ENCODE measurements at regions not wholly inside any gene's neighbourhood (a gene's known extent, or its start where the extent isn't known, plus 50 kb on each side); places are given as distances from the start of the nearest gene placed in this dataset.

GRCh38 chr4:151485541-151486131, 76.7 kb downstream of the FHIP1A start:
- no peak for DNase-seq
- H3K4me1 ChIP-seq (ENCODE audit: low read length), result no peaks in the 10 kb centered on the region
- no peaks in the 10 kb centered on the region for H3K9me2 ChIP-seq (replicated peaks; ENCODE audit: insufficient read depth, low read length)
- H4K20me1 ChIP-seq (ENCODE audit: insufficient read depth, low read length), result no peaks in the 10 kb centered on the region
- no peak overlapping the region for H3K9ac ChIP-seq (ENCODE audit: low read length)
- no peak overlapping the region for H3K4me2 ChIP-seq (ENCODE audit: low read depth, low read length)
- H3K4me3 ChIP-seq (ENCODE audit: low read length), result no peak overlapping the region
- H3K36me3 ChIP-seq (replicated peaks; ENCODE audit: insufficient read depth, low read length), result no peaks in the 10 kb centered on the region
- H2AFZ ChIP-seq (ENCODE audit: low read length), result no peak overlapping the region
- H3K27me3 ChIP-seq (replicated peaks; ENCODE audit: insufficient read depth, low read length), result no peaks in the 10 kb centered on the region
- H3K9me3 ChIP-seq (replicated peaks; ENCODE audit: insufficient read depth, low read length), result no peaks in the 10 kb centered on the region
- TF ChIP-seq EZH2 (optimal IDR thresholded peaks at IDR 0.05; ENCODE audit: low read depth, low read length), result no peak
- no peak for TF ChIP-seq CTCF (IDR thresholded peaks at IDR 0.05; ENCODE audit: low read length)
- TF ChIP-seq EZH2phosphoT487 (IDR thresholded peaks at IDR 0.05; ENCODE audit: low read length), result no peak
- no peaks in the 10 kb centered on the region for H3F3A ChIP-seq (ENCODE audit: insufficient read depth, low read length)
- no peak overlapping the region for H3K27ac ChIP-seq (ENCODE audit: low read length)
- no peaks in the 10 kb centered on the region for H3K79me2 ChIP-seq (ENCODE audit: low read length)

GRCh38 chr4:151486168-151486567, 77.2 kb downstream of the FHIP1A start:
- Histone ChIP-seq H3K27me3 (replicated peaks; ENCODE audit: insufficient read depth, low read length) (no peaks in the 10 kb centered on the region), H3K9ac (ENCODE audit: low read length) (no peak overlapping the region)

GRCh38 chr4:151488968-151489367, 80.0 kb downstream of the FHIP1A start:
- Histone ChIP-seq H3K9me2 (replicated peaks; ENCODE audit: insufficient read depth, low read length) (no peaks in the 10 kb centered on the region), H3K9me3 (replicated peaks; ENCODE audit: insufficient read depth, low read length) (no peaks in the 10 kb centered on the region), H4K20me1 (ENCODE audit: insufficient read depth, low read length) (no peaks in the 10 kb centered on the region), H3F3A (ENCODE audit: insufficient read depth, low read length) (no peaks in the 10 kb centered on the region), H2AFZ (ENCODE audit: low read length) (no peak overlapping the region), H3K9ac (ENCODE audit: low read length) (no peak overlapping the region), H3K4me2 (ENCODE audit: low read depth, low read length) (no peak overlapping the region), H3K4me3 (ENCODE audit: low read length) (no peak overlapping the region), H3K36me3 (replicated peaks; ENCODE audit: insufficient read depth, low read length) (no peaks in the 10 kb centered on the region), H3K27ac (ENCODE audit: low read length) (no peak overlapping the region), H3K79me2 (ENCODE audit: low read length) (no peaks in the 10 kb centered on the region), H3K27me3 (replicated peaks; ENCODE audit: insufficient read depth, low read length) (no peaks in the 10 kb centered on the region), H3K4me1 (ENCODE audit: low read length) (no peaks in the 10 kb centered on the region)
- no peak for TF ChIP-seq EZH2 (optimal IDR thresholded peaks at IDR 0.05; ENCODE audit: low read depth, low read length)
- no peak for TF ChIP-seq CTCF (IDR thresholded peaks at IDR 0.05; ENCODE audit: low read length)
- no peak for TF ChIP-seq EZH2phosphoT487 (IDR thresholded peaks at IDR 0.05; ENCODE audit: low read length)
- DNase-seq, result no peak

More at GRCh38 chr4:151486168-151486567, 77.2 kb downstream of the FHIP1A start:
- H4K20me1 ChIP-seq (ENCODE audit: insufficient read depth, low read length), result no peaks in the 10 kb centered on the region
- no peak overlapping the region for H3K27ac ChIP-seq (ENCODE audit: low read length)
- H2AFZ ChIP-seq (ENCODE audit: low read length), result no peak overlapping the region
- no peaks in the 10 kb centered on the region for H3K79me2 ChIP-seq (ENCODE audit: low read length)
- H3K9me2 ChIP-seq (replicated peaks; ENCODE audit: insufficient read depth, low read length), result no peaks in the 10 kb centered on the region
- DNase-seq, result no peak
- H3F3A ChIP-seq (ENCODE audit: insufficient read depth, low read length), result no peaks in the 10 kb centered on the region
- H3K4me2 ChIP-seq (ENCODE audit: low read depth, low read length), result no peak overlapping the region
- no peak overlapping the region for H3K4me3 ChIP-seq (ENCODE audit: low read length)
- no peak for TF ChIP-seq CTCF (IDR thresholded peaks at IDR 0.05; ENCODE audit: low read length)
- TF ChIP-seq EZH2phosphoT487 (IDR thresholded peaks at IDR 0.05; ENCODE audit: low read length), result no peak
- TF ChIP-seq EZH2 (optimal IDR thresholded peaks at IDR 0.05; ENCODE audit: low read depth, low read length), result no peak
- no peaks in the 10 kb centered on the region for H3K9me3 ChIP-seq (replicated peaks; ENCODE audit: insufficient read depth, low read length)
- no peaks in the 10 kb centered on the region for H3K36me3 ChIP-seq (replicated peaks; ENCODE audit: insufficient read depth, low read length)
- H3K4me1 ChIP-seq (ENCODE audit: low read length), result no peaks in the 10 kb centered on the region

Measured in MM.1S (cell line).